CD4-positive, alpha-beta T cell treated with Interleukin-4 for 1 hour (primary cell): ENCODE measurements at regions not wholly inside any gene's neighbourhood (a gene's known extent, or its start where the extent isn't known, plus 50 kb on each side); places are given as distances from the start of the nearest gene placed in this dataset.

Experiments
- DNase-seq, 2 donors: peaks; one replicate each; pipeline ENCODE4 v3.0.0-alpha.2; 2020 to 2022

DNA sequence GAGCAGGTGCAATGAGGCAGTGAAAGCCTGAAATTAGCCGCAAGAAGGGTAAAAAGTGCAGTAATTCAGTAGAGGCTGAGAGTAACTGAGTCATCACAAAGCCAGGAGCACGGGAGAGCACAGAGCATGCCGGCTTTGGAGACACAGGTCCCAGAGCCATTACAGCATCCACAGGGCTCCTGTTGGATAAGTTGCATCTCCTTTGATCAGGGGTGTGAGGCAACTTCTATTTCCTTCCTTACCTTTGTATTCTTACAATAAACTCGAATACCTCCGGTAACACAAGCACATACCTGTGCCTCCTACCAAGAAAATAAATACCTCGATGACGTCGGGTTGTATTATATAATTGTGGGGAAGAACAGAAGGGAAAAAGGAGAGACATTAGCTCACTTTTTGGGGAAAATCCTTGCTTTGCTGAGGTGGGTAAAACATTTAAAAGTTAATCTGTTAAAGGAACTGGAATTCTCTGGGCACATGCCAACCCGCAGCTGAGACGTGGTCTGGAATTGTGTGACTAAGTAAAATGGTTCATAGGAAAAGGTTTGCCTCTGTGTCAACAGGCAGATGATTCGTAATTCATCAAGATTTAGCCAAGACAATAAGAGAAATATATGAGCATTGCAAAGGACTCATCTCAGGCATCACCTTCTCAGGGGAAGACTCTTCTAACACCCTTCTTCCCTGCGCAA is 360.7 kb upstream of the ZFP64 start:
- no peak for DNase-seq

DNA sequence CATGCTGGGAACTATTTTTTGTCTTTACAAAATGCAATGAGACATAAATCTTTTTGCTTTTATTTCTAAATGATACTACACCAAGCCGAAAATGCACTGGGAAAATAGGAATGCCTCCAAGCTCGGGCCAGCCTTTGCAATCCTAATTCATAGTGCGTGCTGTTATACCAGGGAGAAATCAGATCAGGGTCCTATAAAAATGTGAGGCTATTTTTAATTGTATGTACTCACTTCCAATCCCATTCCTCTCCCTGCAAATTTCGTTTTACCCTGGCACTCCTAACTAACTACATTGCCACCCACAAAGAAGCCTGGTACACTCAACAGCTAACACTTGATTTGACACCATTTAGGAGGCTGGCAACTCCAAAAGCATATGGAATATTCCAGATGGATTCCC is 350.6 kb upstream of the ZFP64 start:
- no peak for DNase-seq

DNA sequence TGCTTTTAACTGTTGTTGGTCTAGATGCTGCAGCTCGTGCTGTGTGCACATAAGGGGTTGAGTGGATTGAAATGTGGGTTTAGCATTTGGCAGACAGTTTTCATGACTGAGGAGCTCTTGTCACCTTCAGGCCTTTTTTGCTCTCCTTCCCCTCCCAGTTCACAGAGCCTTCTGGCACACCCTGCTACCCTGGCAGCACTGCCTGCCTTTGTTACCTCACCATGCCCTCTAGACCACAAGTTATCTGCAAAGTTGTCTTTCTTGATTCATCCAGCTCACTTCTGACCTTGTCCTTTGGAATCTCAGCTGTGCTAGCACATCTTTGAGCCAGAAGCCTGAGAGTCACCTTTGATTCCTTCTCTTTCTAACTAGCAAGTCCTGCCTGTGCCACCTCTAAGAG is 348.9 kb upstream of the ZFP64 start:
- DNase-seq: no peak

DNA sequence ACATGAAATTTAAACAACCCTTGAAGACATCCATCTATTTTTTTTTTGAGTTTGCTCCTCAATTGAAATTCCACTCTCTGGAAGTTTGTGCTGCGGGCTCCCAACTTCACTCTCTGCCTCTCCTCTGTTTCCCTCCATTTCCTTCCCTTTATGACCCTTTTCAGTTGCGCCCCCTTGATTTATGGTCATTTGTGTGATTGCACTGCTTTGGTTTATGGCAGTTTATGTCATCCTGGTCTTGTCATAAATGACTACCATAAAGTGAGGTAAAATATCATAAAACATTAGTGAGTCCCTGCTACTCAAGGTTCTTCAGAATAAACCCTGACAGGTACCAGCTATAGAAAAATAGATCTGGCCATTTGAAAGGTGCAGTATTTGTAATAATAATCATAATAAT is 348.3 kb upstream of the ZFP64 start:
- no peak for DNase-seq

DNA sequence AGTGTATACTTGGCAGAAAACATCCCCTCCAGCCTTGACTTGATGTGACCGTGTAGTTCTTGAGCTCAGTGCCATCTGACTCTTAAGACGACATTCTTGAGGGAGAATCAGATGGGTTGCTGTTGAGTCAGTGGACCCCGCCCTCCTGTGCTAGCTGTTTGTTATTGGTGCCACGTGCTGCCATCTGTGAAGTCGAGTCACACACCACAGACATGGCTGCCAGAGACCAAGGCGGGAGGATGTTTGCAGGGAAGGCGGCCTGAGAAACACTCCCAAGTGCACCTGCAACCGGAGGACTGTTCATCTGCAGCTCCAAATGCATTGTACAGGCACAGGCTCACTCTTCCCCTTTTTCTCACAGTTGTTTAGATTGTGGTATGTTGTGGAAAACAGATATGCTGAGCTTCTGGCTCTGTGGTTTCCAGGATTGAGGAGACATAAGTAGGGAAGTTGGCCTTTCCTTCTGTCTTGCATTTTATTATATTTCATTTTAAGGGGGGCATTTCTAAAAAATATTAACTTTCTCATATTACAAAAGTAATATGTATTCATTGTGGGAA is 345.3 kb upstream of the ZFP64 start:
- no peak for DNase-seq

DNA sequence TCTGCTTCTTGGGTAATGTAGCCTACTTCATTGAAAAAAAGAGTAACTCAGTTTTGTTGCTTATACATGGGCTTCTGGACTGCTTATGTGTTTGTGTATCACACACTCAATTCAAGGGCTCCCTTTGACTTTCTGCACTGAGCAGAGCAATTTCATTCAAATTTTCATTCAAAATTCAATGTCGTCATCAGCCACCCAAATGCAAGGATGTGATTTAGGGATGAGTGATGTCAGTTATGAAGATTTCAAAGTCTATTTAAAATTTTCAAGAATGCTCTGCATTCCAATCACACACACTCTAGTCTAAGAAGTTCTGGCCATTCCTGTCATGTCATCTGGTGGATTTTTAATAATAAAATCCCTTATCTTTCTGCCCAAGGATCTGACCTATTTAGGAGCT is 344.5 kb upstream of the ZFP64 start:
- no peak for DNase-seq

- no peak for DNase-seq
Measured at GRCh38 chr20:52534616-52535015, 343.0 kb upstream of the ZFP64 start.

DNA sequence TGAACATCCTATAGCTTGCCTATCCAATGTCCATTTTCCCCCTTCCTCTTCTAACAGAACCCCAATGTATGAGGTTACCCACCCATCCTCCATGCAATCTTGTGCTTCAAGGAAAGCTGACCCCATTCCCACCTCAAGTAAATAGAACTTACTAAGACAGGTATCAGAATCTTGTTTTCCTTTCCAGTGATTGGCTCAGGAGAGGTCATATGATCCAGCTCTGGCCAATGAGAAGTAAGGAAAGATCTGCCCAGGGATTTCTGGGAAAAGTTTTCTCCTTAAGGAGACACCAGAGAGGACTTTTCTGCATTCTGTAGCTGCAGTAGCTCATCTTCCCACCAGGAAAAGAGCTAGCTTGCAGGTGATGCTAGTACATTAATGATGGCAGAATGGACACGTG is 341.8 kb upstream of the ZFP64 start:
- DNase-seq: no peak

- DNase-seq: no peak
Measured at GRCh38 chr20:52532674-52533073, 341.1 kb upstream of the ZFP64 start.

DNA sequence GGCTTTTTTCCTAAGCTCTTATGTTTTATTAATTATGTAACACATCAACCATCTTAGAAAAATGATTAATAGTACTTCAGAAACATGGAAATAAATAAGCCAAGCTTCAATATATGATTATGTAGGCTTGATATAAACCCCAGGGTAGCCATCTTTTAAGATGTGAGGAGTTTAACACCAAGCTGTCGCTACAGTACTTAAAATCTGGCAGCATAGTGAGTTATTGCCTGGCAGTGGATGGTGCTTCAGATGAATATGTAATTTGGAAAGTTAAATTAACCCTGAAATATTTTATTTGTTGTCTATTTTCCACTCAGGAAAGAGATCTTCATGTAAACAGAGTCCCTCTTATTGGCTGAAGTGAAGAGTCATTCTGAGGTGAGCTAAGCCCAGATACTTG is 339.0 kb upstream of the ZFP64 start:
- DNase-seq: no peak

DNA sequence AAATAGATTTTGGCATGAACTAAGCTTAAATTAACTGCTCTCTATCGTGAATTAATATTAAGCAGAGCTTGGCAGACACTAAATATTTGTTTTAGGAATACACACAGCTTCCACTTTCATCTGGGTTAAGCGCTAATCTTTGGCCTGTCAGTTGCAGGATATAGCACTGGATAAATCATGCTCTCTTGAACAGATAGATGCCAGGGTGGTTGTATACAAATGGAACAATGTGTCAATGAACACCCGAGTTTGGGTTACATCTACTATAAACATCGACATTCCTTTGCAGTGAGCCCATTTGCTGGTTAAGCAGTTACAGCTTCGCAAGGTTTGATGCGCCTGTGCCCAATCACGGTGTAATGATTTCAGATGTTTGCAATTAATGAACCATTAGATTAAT is 338.2 kb upstream of the ZFP64 start:
- DNase-seq: no peak

- DNase-seq: no peak
Measured at GRCh38 chr20:52524861-52525260, 333.3 kb upstream of the ZFP64 start.

GRCh38 chr20:52518735-52519134 is 327.2 kb upstream of the ZFP64 start:
- DNase-seq: no peak

DNA sequence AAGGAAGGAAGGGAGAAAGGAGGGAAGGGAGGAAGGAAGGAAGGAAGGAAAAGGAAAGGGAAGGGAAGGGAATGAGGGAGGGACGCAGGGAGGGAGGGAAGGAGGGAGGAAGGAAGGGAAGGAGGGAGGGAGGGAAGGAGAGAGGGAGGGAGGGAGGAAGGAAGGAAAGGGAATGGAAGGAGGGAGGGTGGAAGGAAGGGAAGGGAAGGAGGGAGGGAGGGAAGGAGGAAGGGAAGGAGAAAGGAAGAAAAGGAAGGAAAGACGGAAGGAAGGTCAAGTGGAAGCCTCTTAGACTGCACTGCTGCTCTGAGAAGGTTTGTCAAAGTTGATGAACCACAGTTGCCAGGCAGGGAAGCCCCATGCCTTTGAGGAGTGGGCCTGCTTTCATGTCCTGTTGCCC is 324.3 kb upstream of the ZFP64 start:
- DNase-seq: no peak

DNA sequence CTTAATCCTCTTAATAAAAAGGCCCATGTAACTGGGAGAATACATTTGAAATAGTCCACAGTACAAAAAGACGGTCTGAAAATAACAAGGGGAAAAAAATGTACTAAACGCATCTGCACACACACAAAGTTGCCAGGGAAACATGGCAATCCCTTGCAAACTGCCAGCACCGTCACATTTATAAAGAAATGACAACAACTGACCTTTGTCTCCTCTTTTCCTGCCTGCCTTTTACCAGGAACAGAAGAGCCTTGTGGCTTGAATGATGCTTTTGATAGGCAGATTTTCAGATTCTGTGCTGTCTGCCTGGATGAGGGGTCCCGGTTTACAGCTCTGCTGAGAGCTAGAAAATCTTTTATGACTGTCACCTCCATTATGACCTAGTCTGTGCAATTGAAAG is 308.6 kb upstream of the ZFP64 start:
- no peak for DNase-seq

- DNase-seq: no peak
Measured at GRCh38 chr20:52497731-52498130, 306.2 kb upstream of the ZFP64 start.

DNA sequence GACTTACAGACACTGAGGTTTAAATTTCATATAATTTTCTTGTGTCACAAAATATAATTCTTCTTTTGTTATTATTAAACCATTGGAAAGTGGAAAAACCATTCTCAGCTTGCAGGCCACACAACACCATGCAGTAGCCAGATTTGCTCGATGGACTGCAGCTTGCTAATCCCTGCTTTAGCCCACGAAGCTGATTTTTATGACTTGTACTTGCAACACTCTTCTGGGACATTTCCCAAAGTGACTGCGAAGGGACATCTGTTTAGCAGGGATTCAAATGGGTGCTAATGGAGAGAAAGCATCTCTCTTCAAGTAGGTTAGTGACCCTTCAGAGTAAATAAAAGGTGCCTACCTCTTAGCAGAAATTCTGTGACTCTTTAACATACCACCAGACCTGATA is 304.6 kb upstream of the ZFP64 start:
- no peak for DNase-seq

DNA sequence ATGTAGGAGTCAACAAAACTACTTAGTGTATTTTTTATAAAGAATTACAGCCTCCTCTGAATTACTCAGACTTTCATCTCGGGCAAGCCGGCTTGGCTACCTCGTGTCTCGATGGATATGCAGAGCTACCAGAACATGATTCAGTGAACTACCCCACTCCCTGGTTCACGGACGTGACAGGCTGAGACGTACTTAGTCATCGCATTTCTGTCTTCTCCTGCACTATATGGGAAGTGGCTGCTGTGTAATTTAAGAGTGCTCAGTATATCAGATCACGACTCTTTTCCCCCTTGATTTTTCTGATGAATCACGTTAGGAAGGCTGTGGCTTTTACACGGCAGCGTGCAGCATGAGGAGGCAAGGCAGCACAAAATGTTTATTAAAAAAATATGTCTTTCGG is 302.7 kb upstream of the ZFP64 start:
- DNase-seq: no peak

GRCh38 chr20:52493171-52493721 is 301.7 kb upstream of the ZFP64 start:
- DNase-seq: no peak

- DNase-seq: no peak
Measured at GRCh38 chr20:52490711-52491430, 299.3 kb upstream of the ZFP64 start.

DNA sequence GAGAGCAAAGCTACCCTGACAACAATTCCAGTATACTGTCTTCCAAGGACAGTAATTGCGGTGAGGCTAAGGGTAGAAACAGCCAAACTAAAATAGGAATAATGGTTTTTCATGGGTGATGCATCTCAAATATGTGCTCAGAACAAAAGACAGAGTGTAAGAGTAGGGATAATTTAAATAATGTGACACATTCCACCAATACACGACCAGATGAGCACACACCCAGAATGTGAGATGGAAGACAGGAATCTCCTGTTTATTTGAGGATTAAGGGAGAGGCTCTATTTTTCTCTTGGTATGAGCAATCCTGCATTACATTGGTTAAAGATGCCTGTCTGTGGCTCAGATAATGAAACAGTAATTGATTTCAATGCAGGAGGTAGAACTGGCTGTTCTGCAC is 292.9 kb upstream of the ZFP64 start:
- DNase-seq: no peak

DNA sequence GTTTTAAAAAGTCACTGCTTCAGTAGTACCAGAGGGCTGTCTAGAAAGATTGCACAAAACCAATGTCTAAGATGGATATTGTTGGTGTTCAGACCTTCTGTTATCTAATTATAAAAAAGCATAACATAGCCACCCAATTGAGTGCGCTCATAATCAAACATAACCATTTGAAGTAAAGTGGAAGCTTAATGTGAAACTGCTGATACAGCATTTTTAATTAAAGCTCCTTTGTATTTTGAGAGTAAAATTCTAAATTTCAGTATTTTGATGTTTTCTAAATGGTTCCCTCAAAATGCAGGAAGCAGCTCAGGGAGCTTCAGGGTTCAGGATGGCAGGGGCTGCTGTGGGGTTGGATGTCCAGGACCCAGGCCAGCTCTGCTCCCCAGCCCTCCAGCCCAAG is 291.8 kb upstream of the ZFP64 start:
- no peak for DNase-seq

- DNase-seq: no peak
Measured at GRCh38 chr20:52482044-52482443, 290.5 kb upstream of the ZFP64 start.

DNA sequence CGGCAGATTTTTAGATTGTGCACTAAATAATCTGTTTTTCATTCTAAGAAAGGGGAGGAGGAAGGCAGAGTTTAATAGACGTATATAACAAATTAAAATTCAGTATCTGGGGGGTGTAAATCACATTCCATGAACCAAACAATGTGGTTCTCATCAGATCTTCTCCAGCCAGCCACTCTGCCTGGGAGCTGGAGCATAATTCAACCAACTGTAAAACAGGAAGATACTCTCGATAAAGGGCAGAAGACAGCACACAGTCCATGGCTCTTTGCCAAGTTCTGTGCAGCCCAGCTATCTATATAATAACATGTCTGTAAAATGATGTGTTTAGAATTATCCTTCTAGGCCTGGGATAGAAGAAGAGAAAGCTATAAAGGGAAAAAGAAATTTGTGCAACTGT is 289.9 kb upstream of the ZFP64 start:
- no peak for DNase-seq
